ENCODE measurements at regions not wholly inside any gene's neighbourhood (a gene's known extent, or its start where the extent isn't known, plus 50 kb on each side); places are given as distances from the start of the nearest gene placed in this dataset.
A peak's percentile ranks its signal among the peaks of the same experiment; 100 is the strongest.

DNA sequence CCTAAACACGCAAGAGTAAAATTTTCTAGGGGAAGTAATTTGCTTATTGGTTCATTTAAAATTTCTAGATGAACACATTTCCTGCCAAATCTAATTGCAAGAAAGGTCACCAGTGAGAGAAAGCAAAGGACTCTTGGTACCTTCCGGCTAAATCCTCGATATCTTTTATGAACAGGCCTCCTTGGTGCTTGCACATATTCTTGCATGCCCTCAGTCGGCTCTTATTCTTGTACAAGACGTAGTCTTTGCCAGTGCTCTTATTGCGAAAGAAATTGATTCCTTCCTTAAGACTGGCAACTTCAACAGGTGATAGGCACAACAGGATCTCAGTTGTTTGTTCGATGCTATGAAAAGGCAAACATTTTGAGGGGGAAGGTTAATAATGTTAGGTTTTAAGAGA, 141.7 kb upstream of the CARMIL1 start:
- no peak overlapping the region for H3K4me3 ChIP-seq (ENCODE audit: low read length in 2 of 2)

DNA sequence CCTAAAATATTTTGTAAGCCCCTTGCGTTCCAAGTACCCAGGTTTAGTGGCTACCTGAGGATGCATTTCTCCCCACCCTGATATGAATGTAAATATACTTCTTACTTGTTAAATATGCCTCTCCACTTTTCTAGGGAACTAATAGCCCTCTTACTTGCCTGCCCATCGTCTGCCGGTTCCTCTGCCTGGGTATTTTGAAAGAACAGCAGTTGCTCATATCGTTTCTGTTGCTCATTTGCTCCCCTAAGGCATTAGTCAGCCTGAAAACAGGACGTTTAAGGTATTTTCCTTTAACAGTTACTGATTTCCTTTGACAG, 141.3 kb upstream of the CARMIL1 start:
- no peak overlapping the region for H4K8ac ChIP-seq (ENCODE audit: low read depth, low read length)
- H3K4me3 ChIP-seq (ENCODE audit: low read length in 2 of 2): no peak overlapping the region
- H3K4ac ChIP-seq (ENCODE audit: low read length): no peak overlapping the region
- no peak overlapping the region for H2BK120ac ChIP-seq (ENCODE audit: low read depth, low read length)
- no peaks in the 10 kb centered on the region for H3K36me3 ChIP-seq (replicated peaks in 1 of 2; ENCODE audit: control insufficient read depth in 2 of 2, insufficient read depth in 2 of 2, low read length in 2 of 2)
- H2BK15ac ChIP-seq (ENCODE audit: low read length): no peak overlapping the region
- H3K9ac ChIP-seq (ENCODE audit: low read depth, low read length, poor library complexity): no peak overlapping the region
- no peak overlapping the region for H2BK5ac ChIP-seq (ENCODE audit: low read length)
- H3K4me2 ChIP-seq (ENCODE audit: insufficient read depth, low read length, poor library complexity, severe bottlenecking): no peak overlapping the region
- no peaks in the 10 kb centered on the region for H3K9me3 ChIP-seq (replicated peaks in 1 of 2; ENCODE audit: control insufficient read depth in 2 of 2, insufficient read depth in 1 of 2, low read depth in 1 of 2, low read length in 2 of 2)
- H3K27ac ChIP-seq (replicated peaks; ENCODE audit: low read length): no peak overlapping the region
- H4K91ac ChIP-seq (ENCODE audit: low read depth, low read length, poor library complexity): no peak overlapping the region
- peaks cover 0 to 3% (median 0%) of the 10 kb centered on the region in 3 experiments for H3K27me3 ChIP-seq (ENCODE audit: control insufficient read depth in 3 of 3, insufficient read depth in 3 of 3, low read depth in 1 of 3, low read length in 3 of 3)
- WGBS, 2 donors (ENCODE audit: extremely low coverage in 2 of 2, insufficient read length in 2 of 2, insufficient replicate concordance in 1 of 2): no CpG with 5 or more reads among the region's 5 CpGs
- no peaks in the 10 kb centered on the region for H3K4me1 ChIP-seq (ENCODE audit: control insufficient read depth in 2 of 2, insufficient read depth in 1 of 2, low read depth in 1 of 2, low read length in 2 of 2)
- H3K14ac ChIP-seq (ENCODE audit: low read length): no peak overlapping the region
- no peak for DNase-seq (ENCODE audit: low spot score)
- H3K79me1 ChIP-seq (ENCODE audit: low read depth, low read length): no peaks in the 10 kb centered on the region
- peak overlapping the region; percentile 29 for H2AFZ ChIP-seq (ENCODE audit: low read length)
- no peak overlapping the region for H2BK12ac ChIP-seq (ENCODE audit: low read length)
- no peak overlapping the region for H3K18ac ChIP-seq (ENCODE audit: low read length)
- H3K23ac ChIP-seq (ENCODE audit: low read depth, low read length, poor library complexity): no peak overlapping the region
- no peak overlapping the region for H2AK5ac ChIP-seq (ENCODE audit: low read depth, low read length)

More for the DNA sequence above, 141.7 kb upstream of the CARMIL1 start:
- no peak overlapping the region for H3K4me2 ChIP-seq (ENCODE audit: insufficient read depth, low read length, poor library complexity, severe bottlenecking)
- no peak overlapping the region for H3K14ac ChIP-seq (ENCODE audit: low read length)
- H3K4me1 ChIP-seq (ENCODE audit: control insufficient read depth in 2 of 2, insufficient read depth in 1 of 2, low read depth in 1 of 2, low read length in 2 of 2): no peaks in the 10 kb centered on the region
- H2BK120ac ChIP-seq (ENCODE audit: low read depth, low read length): no peak overlapping the region
- H2AFZ ChIP-seq (ENCODE audit: low read length): no peak overlapping the region
- H3K9me3 ChIP-seq (replicated peaks in 1 of 2; ENCODE audit: control insufficient read depth in 2 of 2, insufficient read depth in 1 of 2, low read depth in 1 of 2, low read length in 2 of 2): no peaks in the 10 kb centered on the region
- no peak overlapping the region for H4K91ac ChIP-seq (ENCODE audit: low read depth, low read length, poor library complexity)
- H4K8ac ChIP-seq (ENCODE audit: low read depth, low read length): no peak overlapping the region
- H3K18ac ChIP-seq (ENCODE audit: low read length): no peak overlapping the region
- peaks cover 0 to 3% (median 0%) of the 10 kb centered on the region in 3 experiments for H3K27me3 ChIP-seq (ENCODE audit: control insufficient read depth in 3 of 3, insufficient read depth in 3 of 3, low read depth in 1 of 3, low read length in 3 of 3)
- no peak overlapping the region for H2AK5ac ChIP-seq (ENCODE audit: low read depth, low read length)
- H3K27ac ChIP-seq (replicated peaks; ENCODE audit: low read length): no peak overlapping the region
- DNase-seq (ENCODE audit: low spot score): no peak
- WGBS, 2 donors (ENCODE audit: extremely low coverage in 2 of 2, insufficient read length in 2 of 2, insufficient replicate concordance in 1 of 2): no CpG with 5 or more reads among the region's 7 CpGs
- H3K23ac ChIP-seq (ENCODE audit: low read depth, low read length, poor library complexity): no peak overlapping the region
- H3K4ac ChIP-seq (ENCODE audit: low read length): no peak overlapping the region
- no peaks in the 10 kb centered on the region for H3K36me3 ChIP-seq (replicated peaks in 1 of 2; ENCODE audit: control insufficient read depth in 2 of 2, insufficient read depth in 2 of 2, low read length in 2 of 2)
- no peak overlapping the region for H2BK12ac ChIP-seq (ENCODE audit: low read length)
- no peak overlapping the region for H2BK5ac ChIP-seq (ENCODE audit: low read length)
- no peak overlapping the region for H3K9ac ChIP-seq (ENCODE audit: low read depth, low read length, poor library complexity)
- no peak overlapping the region for H2BK15ac ChIP-seq (ENCODE audit: low read length)
- H3K79me1 ChIP-seq (ENCODE audit: low read depth, low read length): no peaks in the 10 kb centered on the region

DNA sequence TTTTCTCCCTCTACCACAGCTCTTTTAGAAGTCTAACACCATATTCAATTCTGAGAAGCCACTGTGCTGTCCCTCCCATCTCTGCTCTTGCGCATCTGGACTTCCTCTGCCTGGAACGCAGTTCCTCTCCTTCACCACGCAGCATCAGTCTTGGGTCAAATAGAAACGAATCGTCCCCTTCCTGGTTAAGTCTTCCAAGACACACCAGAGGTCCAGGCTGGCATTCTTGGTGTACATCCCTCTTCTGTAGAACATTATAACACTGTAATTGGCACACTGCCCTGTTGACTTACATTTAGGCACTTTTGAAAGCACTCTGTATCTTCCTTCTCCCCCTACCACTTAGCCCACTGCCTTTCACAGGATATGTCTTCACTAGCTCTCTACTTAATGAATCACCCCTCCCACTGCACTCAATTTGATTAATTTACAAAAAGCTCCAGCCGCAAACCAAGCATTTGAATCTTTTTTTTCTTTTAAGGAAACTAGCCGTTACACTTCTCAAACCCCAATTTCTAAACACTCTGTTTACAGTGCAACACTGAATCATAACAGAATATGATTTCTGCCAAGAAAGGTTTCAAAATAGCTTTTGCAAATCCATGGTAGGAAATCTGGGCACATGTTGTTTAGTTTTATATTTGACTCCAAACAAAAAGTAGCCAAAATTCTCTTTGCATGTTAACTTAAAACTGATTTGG, 140.8 kb upstream of the CARMIL1 start:
- Histone ChIP-seq H3K27me3 (ENCODE audit: control insufficient read depth in 3 of 3, insufficient read depth in 3 of 3, low read depth in 1 of 3, low read length in 3 of 3) (peaks cover 0 to 3% (median 0%) of the 10 kb centered on the region in 3 experiments), H2BK12ac (ENCODE audit: low read length) (no peak overlapping the region), H4K8ac (ENCODE audit: low read depth, low read length) (no peak overlapping the region), H3K4ac (ENCODE audit: low read length) (no peak overlapping the region), H2BK5ac (ENCODE audit: low read length) (no peak overlapping the region), H3K4me2 (ENCODE audit: insufficient read depth, low read length, poor library complexity, severe bottlenecking) (no peak overlapping the region), H3K23ac (ENCODE audit: low read depth, low read length, poor library complexity) (no peak overlapping the region), H2AK5ac (ENCODE audit: low read depth, low read length) (no peak overlapping the region), H3K9ac (ENCODE audit: low read depth, low read length, poor library complexity) (no peak overlapping the region), H2AFZ (ENCODE audit: low read length) (peak overlapping the region; percentile 29), H3K4me1 (ENCODE audit: control insufficient read depth in 2 of 2, insufficient read depth in 1 of 2, low read depth in 1 of 2, low read length in 2 of 2) (no peaks in the 10 kb centered on the region), H3K18ac (ENCODE audit: low read length) (no peak overlapping the region), H3K36me3 (replicated peaks in 1 of 2; ENCODE audit: control insufficient read depth in 2 of 2, insufficient read depth in 2 of 2, low read length in 2 of 2) (no peaks in the 10 kb centered on the region), H3K14ac (ENCODE audit: low read length) (no peak overlapping the region), H4K91ac (ENCODE audit: low read depth, low read length, poor library complexity) (no peak overlapping the region), H3K27ac (replicated peaks; ENCODE audit: low read length) (no peak overlapping the region), H2BK15ac (ENCODE audit: low read length) (no peak overlapping the region), H3K9me3 (replicated peaks in 1 of 2; ENCODE audit: control insufficient read depth in 2 of 2, insufficient read depth in 1 of 2, low read depth in 1 of 2, low read length in 2 of 2) (no peaks in the 10 kb centered on the region), H3K4me3 (ENCODE audit: low read length in 2 of 2) (no peak overlapping the region), H3K79me1 (ENCODE audit: low read depth, low read length) (no peaks in the 10 kb centered on the region), H2BK120ac (ENCODE audit: low read depth, low read length) (no peak overlapping the region)
- no CpG with 5 or more reads among the region's 7 CpGs for WGBS, 2 donors (ENCODE audit: extremely low coverage in 2 of 2, insufficient read length in 2 of 2, insufficient replicate concordance in 1 of 2)
- no peak for DNase-seq (ENCODE audit: low spot score)

DNA sequence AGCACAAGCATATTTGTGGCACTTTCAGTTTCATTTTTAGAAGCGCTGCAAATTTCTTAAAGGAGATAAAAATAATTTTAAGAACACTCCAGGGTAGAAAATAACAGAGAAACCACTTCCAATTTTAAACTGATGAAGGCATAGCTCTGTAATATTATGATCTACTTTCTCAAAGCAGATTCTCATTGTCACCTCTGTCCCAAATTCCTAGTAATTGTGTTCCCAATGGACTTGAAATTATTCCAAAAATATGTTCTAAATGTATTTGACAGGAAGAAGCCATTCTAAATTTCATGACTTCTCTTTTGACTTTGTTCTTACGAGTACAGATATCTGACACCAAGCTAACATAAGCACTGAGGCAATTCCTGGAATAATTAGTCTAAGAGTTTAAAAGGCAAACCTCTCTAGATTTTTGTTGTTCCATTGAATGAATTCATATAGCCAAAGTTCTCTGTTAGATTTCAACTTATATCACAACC, 140.2 kb upstream of the CARMIL1 start:
- peaks cover 0 to 3% (median 0%) of the 10 kb centered on the region in 3 experiments for H3K27me3 ChIP-seq (ENCODE audit: control insufficient read depth in 3 of 3, insufficient read depth in 3 of 3, low read depth in 1 of 3, low read length in 3 of 3)
- no peak overlapping the region for H3K4ac ChIP-seq (ENCODE audit: low read length)
- no peak overlapping the region for H3K4me3 ChIP-seq (ENCODE audit: low read length in 2 of 2)
- H2BK5ac ChIP-seq (ENCODE audit: low read length): no peak overlapping the region
- H2BK15ac ChIP-seq (ENCODE audit: low read length): no peak overlapping the region
- WGBS, 2 donors (ENCODE audit: extremely low coverage in 2 of 2, insufficient read length in 2 of 2, insufficient replicate concordance in 1 of 2): no CpG with 5 or more reads among the region's 2 CpGs
- no peak overlapping the region for H4K91ac ChIP-seq (ENCODE audit: low read depth, low read length, poor library complexity)
- H3K23ac ChIP-seq (ENCODE audit: low read depth, low read length, poor library complexity): no peak overlapping the region
- H4K8ac ChIP-seq (ENCODE audit: low read depth, low read length): no peak overlapping the region
- no peaks in the 10 kb centered on the region for H3K79me1 ChIP-seq (ENCODE audit: low read depth, low read length)
- no peak overlapping the region for H3K9ac ChIP-seq (ENCODE audit: low read depth, low read length, poor library complexity)
- no peaks in the 10 kb centered on the region for H3K9me3 ChIP-seq (replicated peaks in 1 of 2; ENCODE audit: control insufficient read depth in 2 of 2, insufficient read depth in 1 of 2, low read depth in 1 of 2, low read length in 2 of 2)
- no peak overlapping the region for H3K27ac ChIP-seq (replicated peaks; ENCODE audit: low read length)
- no peak overlapping the region for H2BK12ac ChIP-seq (ENCODE audit: low read length)
- no peak overlapping the region for H2AK5ac ChIP-seq (ENCODE audit: low read depth, low read length)
- H3K4me2 ChIP-seq (ENCODE audit: insufficient read depth, low read length, poor library complexity, severe bottlenecking): no peak overlapping the region
- H2AFZ ChIP-seq (ENCODE audit: low read length): no peak overlapping the region
- no peaks in the 10 kb centered on the region for H3K4me1 ChIP-seq (ENCODE audit: control insufficient read depth in 2 of 2, insufficient read depth in 1 of 2, low read depth in 1 of 2, low read length in 2 of 2)
- no peak overlapping the region for H3K18ac ChIP-seq (ENCODE audit: low read length)
- DNase-seq (ENCODE audit: low spot score): no peak
- no peaks in the 10 kb centered on the region for H3K36me3 ChIP-seq (replicated peaks in 1 of 2; ENCODE audit: control insufficient read depth in 2 of 2, insufficient read depth in 2 of 2, low read length in 2 of 2)
- H3K14ac ChIP-seq (ENCODE audit: low read length): no peak overlapping the region
- H2BK120ac ChIP-seq (ENCODE audit: low read depth, low read length): no peak overlapping the region
